VCaP (cell line): ENCODE measurements at regions not wholly inside any gene's neighbourhood (a gene's known extent, or its start where the extent isn't known, plus 50 kb on each side); places are given as distances from the start of the nearest gene placed in this dataset.

Experiments
- H3K27ac ChIP-seq: fragments of 450-650 bp; 2 replicates; pipeline ENCODE4 v1.5.1; 2017
- CTCF ChIP-seq: fragments of 450-650 bp; conservative IDR thresholded peaks from 2 replicates; pipeline ENCODE4 v1.5.1; 2017; ENCODE audit warnings: mild to moderate bottlenecking, moderate library complexity

- TF ChIP-seq CTCF, result no peak
- H3K27ac ChIP-seq, result peak overlapping the region; percentile 32
Measured at GRCh38 chr14:65299826-65300225, 112.7 kb upstream of the FUT8 start.

- H3K27ac ChIP-seq, result no peak overlapping the region
- TF ChIP-seq CTCF, result no peak
Measured at GRCh38 chr14:65301862-65302539, 110.5 kb upstream of the FUT8 start.

GRCh38 chr14:65302571-65303189 lies 109.8 kb upstream of the FUT8 start:
- H3K27ac ChIP-seq, result no peak overlapping the region
- no peak for TF ChIP-seq CTCF

- no peak for TF ChIP-seq CTCF
- no peak overlapping the region for H3K27ac ChIP-seq
Measured at GRCh38 chr14:65303190-65303898, 109.2 kb upstream of the FUT8 start.

GRCh38 chr14:65303899-65304222 lies 108.7 kb upstream of the FUT8 start:
- no peak for TF ChIP-seq CTCF
- H3K27ac ChIP-seq, result no peak overlapping the region

GRCh38 chr14:65304239-65304638 lies 108.3 kb upstream of the FUT8 start:
- no peak for TF ChIP-seq CTCF
- no peak overlapping the region for H3K27ac ChIP-seq

GRCh38 chr14:65304963-65305362 lies 107.6 kb upstream of the FUT8 start:
- no peak for TF ChIP-seq CTCF
- no peak overlapping the region for H3K27ac ChIP-seq
